GM06990 (cell line): ENCODE measurements at regions not wholly inside any gene's neighbourhood (a gene's known extent, or its start where the extent isn't known, plus 50 kb on each side); places are given as distances from the start of the nearest gene placed in this dataset.

Experiments
- DNase-seq: peaks from one replicate; pipeline ENCODE4 v3.0.0-alpha.2; 2011; ENCODE audit not compliant: insufficient read length; ENCODE audit errors: extremely low read depth
- H3K27me3 ChIP-seq: replicated peaks from 2 replicates; pipeline ENCODE4 v1.6.0; 2011; ENCODE audit warnings: low read length; ENCODE audit not compliant: control insufficient read depth, insufficient read depth
- H3K36me3 ChIP-seq: 2 replicates; pipeline ENCODE4 v1.5.1; 2011; ENCODE audit warnings: low read length; ENCODE audit not compliant: control insufficient read depth, insufficient read depth
- H3K4me3 ChIP-seq: replicated peaks from 2 replicates; pipeline ENCODE4 v1.5.1; 2011; ENCODE audit warnings: low read depth, mild to moderate bottlenecking, control low read depth, low read length
- CTCF ChIP-seq: IDR thresholded peaks from 2 replicates; pipeline ENCODE4 v1.5.1; 2011; ENCODE audit warnings: low read length, control low read depth, mild to moderate bottlenecking, inconsistent platforms; ENCODE audit not compliant: insufficient read depth, poor library complexity, severe bottlenecking

GRCh38 chr10:44463511-44464121 lies 78.7 kb upstream of the CXCL12 start:
- no peak for DNase-seq
- Histone ChIP-seq H3K4me3 (no peak overlapping the region), H3K27me3 (peaks cover 2% of the 10 kb centered on the region), H3K36me3 (no peaks in the 10 kb centered on the region)
- TF ChIP-seq CTCF: no peak

- no peaks in the 10 kb centered on the region for H3K36me3 ChIP-seq
- H3K4me3 ChIP-seq: no peak overlapping the region
- H3K27me3 ChIP-seq: peaks cover 2% of the 10 kb centered on the region
- DNase-seq: no peak
- no peak for TF ChIP-seq CTCF
Observed at GRCh38 chr10:44464503-44464902, 79.6 kb upstream of the CXCL12 start.

GRCh38 chr10:44465401-44466115 lies 80.7 kb upstream of the CXCL12 start:
- no peak for TF ChIP-seq CTCF
- no peak for DNase-seq
- Histone ChIP-seq H3K27me3 (peaks cover 2% of the 10 kb centered on the region), H3K4me3 (no peak overlapping the region), H3K36me3 (no peaks in the 10 kb centered on the region)

GRCh38 chr10:44466236-44466635 lies 81.3 kb upstream of the CXCL12 start:
- H3K36me3 ChIP-seq: no peaks in the 10 kb centered on the region
- peaks cover 2% of the 10 kb centered on the region for H3K27me3 ChIP-seq
- TF ChIP-seq CTCF: no peak
- H3K4me3 ChIP-seq: no peak overlapping the region
- no peak for DNase-seq

- Histone ChIP-seq H3K36me3 (no peaks in the 10 kb centered on the region), H3K4me3 (no peak overlapping the region), H3K27me3 (no peaks in the 10 kb centered on the region; the same call in none of the 2 replicates)
- no peak for DNase-seq
- TF ChIP-seq CTCF: no peak
Observed at GRCh38 chr10:44467090-44467489, 82.2 kb upstream of the CXCL12 start.

- TF ChIP-seq CTCF: no peak
- DNase-seq: no peak
- no peak overlapping the region for H3K4me3 ChIP-seq
- H3K36me3 ChIP-seq: no peaks in the 10 kb centered on the region
- no peaks in the 10 kb centered on the region; the same call in none of the 2 replicates for H3K27me3 ChIP-seq
Observed at GRCh38 chr10:44467900-44468299, 83.0 kb upstream of the CXCL12 start.
